ENCODE measurements at regions not wholly inside any gene's neighbourhood (a gene's known extent, or its start where the extent isn't known, plus 50 kb on each side); places are given as distances from the start of the nearest gene placed in this dataset.
"Not testable (repeated sequence)": the region's sequence is repeated elsewhere in the genome, so short reads cannot be mapped to it uniquely, and the experiment has no call there.

- TF ChIP-seq, protein P1, sequence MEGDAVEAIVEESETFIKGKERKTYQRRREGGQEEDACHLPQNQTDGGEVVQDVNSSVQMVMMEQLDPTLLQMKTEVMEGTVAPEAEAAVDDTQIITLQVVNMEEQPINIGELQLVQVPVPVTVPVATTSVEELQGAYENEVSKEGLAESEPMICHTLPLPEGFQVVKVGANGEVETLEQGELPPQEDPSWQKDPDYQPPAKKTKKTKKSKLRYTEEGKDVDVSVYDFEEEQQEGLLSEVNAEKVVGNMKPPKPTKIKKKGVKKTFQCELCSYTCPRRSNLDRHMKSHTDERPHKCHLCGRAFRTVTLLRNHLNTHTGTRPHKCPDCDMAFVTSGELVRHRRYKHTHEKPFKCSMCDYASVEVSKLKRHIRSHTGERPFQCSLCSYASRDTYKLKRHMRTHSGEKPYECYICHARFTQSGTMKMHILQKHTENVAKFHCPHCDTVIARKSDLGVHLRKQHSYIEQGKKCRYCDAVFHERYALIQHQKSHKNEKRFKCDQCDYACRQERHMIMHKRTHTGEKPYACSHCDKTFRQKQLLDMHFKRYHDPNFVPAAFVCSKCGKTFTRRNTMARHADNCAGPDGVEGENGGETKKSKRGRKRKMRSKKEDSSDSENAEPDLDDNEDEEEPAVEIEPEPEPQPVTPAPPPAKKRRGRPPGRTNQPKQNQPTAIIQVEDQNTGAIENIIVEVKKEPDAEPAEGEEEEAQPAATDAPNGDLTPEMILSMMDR (IDR thresholded peaks at IDR 0.05) = not testable (repeated sequence)
- not testable (repeated sequence) for TF ChIP-seq POLR2A (IDR thresholded peaks at IDR 0.05)
Observed at GRCh38 chr16:32847379-32847778, 171.4 kb upstream of the TP53TG3 start.
